HepG2 (cell line): ENCODE measurements at regions not wholly inside any gene's neighbourhood (a gene's known extent, or its start where the extent isn't known, plus 50 kb on each side); places are given as distances from the start of the nearest gene placed in this dataset.
A peak's percentile ranks its signal among the peaks of the same experiment; 100 is the strongest.

Experiments used
- BORCS8-MEF2B ChIP-seq: sonication (generic); formaldehyde crosslinking; IDR thresholded peaks from 2 replicates; pipeline ENCODE4 v1.8.0; 2022; ENCODE audit warnings: mild to moderate bottlenecking, missing genetic modification reagents
- CENPX ChIP-seq: sonication (generic); formaldehyde crosslinking; IDR thresholded peaks from 2 replicates; pipeline ENCODE4 v1.9.0; 2021; ENCODE audit warnings: mild to moderate bottlenecking, missing genetic modification reagents, moderate library complexity
- CREB1 ChIP-seq, 2 experiments: fragments of 450-650 bp in 1 of 2; IDR thresholded peaks; 2 replicates each; pipeline ENCODE4 v1.6.1; 2016 to 2017; ENCODE audit warnings: control low read depth in 1 of 2, mild to moderate bottlenecking in 1 of 2, missing compliant biosample characterization in 1 of 2, missing genetic modification characterization in 1 of 2
- GABPA ChIP-seq, 2 experiments: IDR thresholded peaks; 2 replicates each; pipeline ENCODE4 v1.6.1; 2011 to 2016; ENCODE audit warnings: low read depth in 2 of 2, low read length in 1 of 2, missing biosample characterization in 1 of 2, missing genetic modification characterization in 1 of 2
- HNRNPLL ChIP-seq: fragments of 200-400 bp; formaldehyde crosslinking; IDR thresholded peaks from 2 replicates; pipeline ENCODE4 v1.6.1; 2017; ENCODE audit warnings: mild to moderate bottlenecking, low read depth, low read length; ENCODE audit not compliant: poor library complexity, severe bottlenecking
- MLLT10 ChIP-seq: sonication (generic); formaldehyde crosslinking; IDR thresholded peaks from 2 replicates; pipeline ENCODE4 v1.4.0; 2020; ENCODE audit warnings: missing genetic modification reagents
- NFRKB ChIP-seq: fragments of 450-650 bp; IDR thresholded peaks from 2 replicates; pipeline ENCODE4 v1.6.1; 2017
- PHF20 ChIP-seq: sonication (generic); formaldehyde crosslinking; IDR thresholded peaks from 2 replicates; pipeline ENCODE4 v1.5.0; 2020; ENCODE audit warnings: mild to moderate bottlenecking, missing genetic modification reagents
- RNF219 ChIP-seq: sonication (generic); formaldehyde crosslinking; IDR thresholded peaks from 2 replicates; pipeline ENCODE4 v1.5.0; 2020; ENCODE audit warnings: mild to moderate bottlenecking, missing genetic modification reagents
- SIX1 ChIP-seq: sonication (generic); formaldehyde crosslinking; IDR thresholded peaks from 2 replicates; pipeline ENCODE4 v1.4.0; 2020; ENCODE audit warnings: missing genetic modification reagents, borderline replicate concordance
- TIGD3 ChIP-seq: sonication (generic); formaldehyde crosslinking; IDR thresholded peaks from 2 replicates; pipeline ENCODE4 v1.5.1; 2020; ENCODE audit warnings: mild to moderate bottlenecking, missing genetic modification reagents, borderline replicate concordance
- TRAFD1 ChIP-seq: sonication (generic); formaldehyde crosslinking; IDR thresholded peaks from 2 replicates; pipeline ENCODE4 v1.5.1; 2020; ENCODE audit warnings: missing genetic modification reagents, mild to moderate bottlenecking, borderline replicate concordance
- ZBTB20 ChIP-seq: sonication (generic); formaldehyde crosslinking; IDR thresholded peaks from 2 replicates; pipeline ENCODE4 v1.8.1; 2023; ENCODE audit warnings: missing genetic modification reagents, low read depth, mild to moderate bottlenecking, borderline replicate concordance
- ZNF207 ChIP-seq: fragments of 450-650 bp; IDR thresholded peaks from 2 replicates; pipeline ENCODE4 v1.6.1; 2016; ENCODE audit warnings: antibody characterized with exemption, borderline replicate concordance
- ZNF235 ChIP-seq: sonication (generic); formaldehyde crosslinking; IDR thresholded peaks from 2 replicates; pipeline ENCODE4 v1.8.1; 2023; ENCODE audit warnings: mild to moderate bottlenecking, missing genetic modification reagents, borderline replicate concordance
- ZNF274 ChIP-seq: sonication (generic); formaldehyde crosslinking; IDR thresholded peaks from 2 replicates; pipeline ENCODE4 v1.5.1; 2020; ENCODE audit warnings: mild to moderate bottlenecking, missing genetic modification reagents
- ZNF33B ChIP-seq: sonication (generic); formaldehyde crosslinking; IDR thresholded peaks from 2 replicates; pipeline ENCODE4 v1.5.1; 2020; ENCODE audit warnings: mild to moderate bottlenecking, missing genetic modification reagents
- ZNF383 ChIP-seq: sonication (generic); formaldehyde crosslinking; IDR thresholded peaks from 2 replicates; pipeline ENCODE4 v1.4.0; 2020; ENCODE audit warnings: missing genetic modification reagents, mild to moderate bottlenecking, borderline replicate concordance
- ZNF460 ChIP-seq: sonication (generic); formaldehyde crosslinking; IDR thresholded peaks from 2 replicates; pipeline ENCODE4 v1.5.1; 2020; ENCODE audit warnings: missing genetic modification reagents, mild to moderate bottlenecking, borderline replicate concordance
- ZNF510 ChIP-seq: sonication (generic); formaldehyde crosslinking; IDR thresholded peaks from 2 replicates; pipeline ENCODE4 v1.4.0; 2020; ENCODE audit warnings: low read depth, mild to moderate bottlenecking, missing genetic modification reagents
- ZNF543 ChIP-seq: sonication (generic); formaldehyde crosslinking; IDR thresholded peaks from 2 replicates; pipeline ENCODE4 v1.4.0; 2020; ENCODE audit warnings: mild to moderate bottlenecking, missing genetic modification reagents
- ZNF569 ChIP-seq: sonication (generic); formaldehyde crosslinking; IDR thresholded peaks from 2 replicates; pipeline ENCODE4 v1.5.0; 2020; ENCODE audit warnings: mild to moderate bottlenecking, missing genetic modification reagents, moderate library complexity, borderline replicate concordance
- ZNF816 ChIP-seq: sonication (generic); formaldehyde crosslinking; IDR thresholded peaks from 2 replicates; pipeline ENCODE4 v1.8.0; 2022; ENCODE audit warnings: missing genetic modification reagents, mild to moderate bottlenecking, borderline replicate concordance
- ZNF839 ChIP-seq: sonication (generic); formaldehyde crosslinking; IDR thresholded peaks from 2 replicates; pipeline ENCODE4 v1.4.0; 2020; ENCODE audit warnings: missing genetic modification reagents, mild to moderate bottlenecking, borderline replicate concordance

GRCh38 chr2:64404002-64404731, 49.8 kb upstream of the LGALSL start (continued):
- 0 out of 2 replicates have a peak, but pooled peaks have one; percentile 22 for TF ChIP-seq TIGD3
- TF ChIP-seq HNRNPLL, result no peak
- 0 out of 2 replicates have a peak, but pooled peaks have one; percentile 24 for TF ChIP-seq GABPA (IDR thresholded peaks at IDR 0.05; ENCODE audit: low read depth, low read length)
- TF ChIP-seq GABPA (CRISPR knock-in tag; IDR thresholded peaks at IDR 0.05; ENCODE audit: low read depth), result peak; percentile 77
- TF ChIP-seq ZNF510 (CRISPR knock-in tag), result no peak
- no peak for TF ChIP-seq ZBTB20 (CRISPR knock-in tag)
- no peak for TF ChIP-seq ZNF460
- TF ChIP-seq ZNF235 (CRISPR knock-in tag), result no peak
- TF ChIP-seq ZNF816 (CRISPR knock-in tag), result no peak
- TF ChIP-seq ZNF33B (CRISPR knock-in tag), result no peak
- TF ChIP-seq BORCS8-MEF2B (CRISPR knock-in tag), result no peak
- no peak for TF ChIP-seq MLLT10 (CRISPR knock-in tag)
- no peak for TF ChIP-seq ZNF207
- no peak for TF ChIP-seq ZNF383 (CRISPR knock-in tag)
- TF ChIP-seq NFRKB, result no peak
- no peak for TF ChIP-seq ZNF839 (CRISPR knock-in tag)
- no peak for TF ChIP-seq ZNF569
- TF ChIP-seq CREB1 (IDR thresholded peaks at IDR 0.05), result no peak
- TF ChIP-seq CREB1 (CRISPR knock-in tag; IDR thresholded peaks at IDR 0.05), result 0 out of 2 replicates have a peak, but pooled peaks have one; percentile 16
- TF ChIP-seq RNF219 (CRISPR knock-in tag), result no peak
- no peak for TF ChIP-seq CENPX (CRISPR knock-in tag)
- TF ChIP-seq TRAFD1, result no peak; the same call in 1 of the 2 replicates
- TF ChIP-seq PHF20 (CRISPR knock-in tag), result peak; percentile 37; the same call in 1 of the 2 replicates
- no peak for TF ChIP-seq ZNF274 (CRISPR knock-in tag)
- no peak; the same call in 1 of the 2 replicates for TF ChIP-seq ZNF543 (CRISPR knock-in tag)
- peak; percentile 55; the same call in 1 of the 2 replicates for TF ChIP-seq SIX1 (CRISPR knock-in tag)
